Liver (tissue), 8 donors: ENCODE measurements at regions not wholly inside any gene's neighbourhood (a gene's known extent, or its start where the extent isn't known, plus 50 kb on each side); places are given as distances from the start of the nearest gene placed in this dataset.

Experiments used
- DNase-seq: peaks from one replicate; pipeline ENCODE4 v3.0.0-alpha.2; 2017; ENCODE audit warnings: low spot score
- H3K27ac ChIP-seq, 2 donors: one replicate each; pipeline ENCODE4 v1.7.0; 2013; ENCODE audit warnings: inconsistent platforms in 2 of 2, low read length in 2 of 2, control low read depth in 1 of 2, low read depth in 1 of 2, mild to moderate bottlenecking in 1 of 2
- H3K27me3 ChIP-seq, 4 donors: one replicate each; pipeline versions ENCODE4 v1.6.1 to v1.7.0; 2013; ENCODE audit warnings: low read length in 3 of 4, inconsistent platforms in 1 of 4, mild to moderate bottlenecking in 1 of 4, moderate library complexity in 1 of 4; ENCODE audit not compliant: control insufficient read depth in 4 of 4, insufficient read depth in 4 of 4
- H3K36me3 ChIP-seq, 4 donors: one replicate each; pipeline versions ENCODE4 v1.6.1 to v1.7.0; 2013; ENCODE audit warnings: low read length in 3 of 4, mild to moderate bottlenecking in 3 of 4, low read depth in 1 of 4, moderate library complexity in 1 of 4; ENCODE audit not compliant: control insufficient read depth in 4 of 4, insufficient read depth in 3 of 4
- H3K4me1 ChIP-seq, 4 donors: one replicate each; pipeline versions ENCODE4 v1.6.1 to v1.7.0; 2013; ENCODE audit warnings: low read length in 3 of 4, mild to moderate bottlenecking in 3 of 4, moderate library complexity in 1 of 4; ENCODE audit not compliant: control insufficient read depth in 4 of 4, insufficient read depth in 4 of 4
- H3K4me3 ChIP-seq, 3 donors: one replicate each; pipeline versions ENCODE4 v1.6.1 to v1.7.0; 2013; ENCODE audit warnings: low read length in 3 of 3, control low read depth in 1 of 3, low read depth in 1 of 3, mild to moderate bottlenecking in 1 of 3
- H3K9ac ChIP-seq, 2 donors: one replicate each; pipeline ENCODE4 v1.7.0; 2013; ENCODE audit warnings: low read length in 2 of 2, mild to moderate bottlenecking in 2 of 2, moderate library complexity in 2 of 2, control low read depth in 1 of 2, low read depth in 1 of 2
- H3K9me3 ChIP-seq, 4 donors: one replicate each; pipeline versions ENCODE4 v1.6.1 to v1.7.0; 2013; ENCODE audit warnings: low read length in 3 of 4; ENCODE audit not compliant: control insufficient read depth in 4 of 4
- ATF3 ChIP-seq: IDR thresholded peaks from 2 replicates; pipeline ENCODE4 v1.6.1; 2016; ENCODE audit warnings: antibody characterized with exemption
- CTCF ChIP-seq: fragments of 150-350 bp; IDR thresholded peaks from 2 replicates; pipeline ENCODE4 v1.5.1; 2017; ENCODE audit warnings: improper control_type of control experiment, low read depth, low read length; ENCODE audit not compliant: missing input control
- EGR1 ChIP-seq, 2 donors: IDR thresholded peaks; 2 replicates each; pipeline ENCODE4 v1.6.1; 2016 to 2018; ENCODE audit warnings: antibody characterized with exemption in 2 of 2, low read depth in 2 of 2
- FOXA1 ChIP-seq: IDR thresholded peaks from 2 replicates; pipeline ENCODE4 v1.6.1; 2016; ENCODE audit warnings: antibody characterized with exemption
- FOXA2 ChIP-seq: IDR thresholded peaks from 2 replicates; pipeline ENCODE4 v1.6.1; 2016; ENCODE audit warnings: antibody characterized with exemption
- GABPA ChIP-seq, 2 donors: IDR thresholded peaks in 1 of 2; conservative IDR thresholded peaks in 1 of 2; 2 replicates each; pipeline ENCODE4 v1.6.1; 2016; ENCODE audit warnings: antibody characterized with exemption in 2 of 2, mild to moderate bottlenecking in 1 of 2, moderate library complexity in 1 of 2
- HNF4A ChIP-seq, 2 donors: conservative IDR thresholded peaks; 2 replicates each; pipeline ENCODE4 v1.6.1; 2016; ENCODE audit warnings: antibody characterized with exemption in 2 of 2, mild to moderate bottlenecking in 2 of 2
- HNF4G ChIP-seq: IDR thresholded peaks from 2 replicates; pipeline ENCODE4 v1.6.1; 2016; ENCODE audit warnings: antibody characterized with exemption
- JUND ChIP-seq, 2 donors: IDR thresholded peaks; 2 replicates each; pipeline ENCODE4 v1.6.1; 2016; ENCODE audit warnings: antibody characterized with exemption in 2 of 2
- MAX ChIP-seq: IDR thresholded peaks from 2 replicates; pipeline ENCODE4 v1.6.1; 2016; ENCODE audit warnings: antibody characterized with exemption
- NR2F2 ChIP-seq: IDR thresholded peaks from 2 replicates; pipeline ENCODE4 v1.6.1; 2016; ENCODE audit warnings: antibody characterized with exemption
- RAD21 ChIP-seq, 2 donors: IDR thresholded peaks; 2 replicates each; pipeline ENCODE4 v1.6.1; 2016; ENCODE audit warnings: antibody characterized with exemption in 2 of 2, mild to moderate bottlenecking in 2 of 2
- REST ChIP-seq: IDR thresholded peaks from 2 replicates; pipeline ENCODE4 v1.6.1; 2016; ENCODE audit warnings: antibody characterized with exemption, mild to moderate bottlenecking
- RXRA ChIP-seq, 2 donors: IDR thresholded peaks; 2 replicates each; pipeline ENCODE4 v1.6.1; 2017 to 2018; ENCODE audit warnings: antibody characterized with exemption in 2 of 2, mild to moderate bottlenecking in 1 of 2
- SP1 ChIP-seq: IDR thresholded peaks from 2 replicates; pipeline ENCODE4 v1.6.1; 2018; ENCODE audit warnings: antibody characterized with exemption, mild to moderate bottlenecking
- TAF1 ChIP-seq: conservative IDR thresholded peaks from 2 replicates; pipeline ENCODE4 v1.6.1; 2016; ENCODE audit warnings: antibody characterized with exemption, mild to moderate bottlenecking
- YY1 ChIP-seq: IDR thresholded peaks from 2 replicates; pipeline ENCODE4 v1.6.1; 2016; ENCODE audit warnings: antibody characterized with exemption, mild to moderate bottlenecking
- ZBTB33 ChIP-seq: IDR thresholded peaks from 2 replicates; pipeline ENCODE4 v1.6.1; 2016; ENCODE audit warnings: antibody characterized with exemption
- WGBS: extraction: QIAGEN DNeasy Blood & Tissue Kit; methylation state at CpG from one replicate; pipeline ENCODE4 v1.1.7; 2013; 5-methylcytosine and 5-hydroxymethylcytosine counted together
- donor health status: healthy.
- donor health status: healthy.
- donor health status: healthy.
- donor health status: healthy.
- donor health status: healthy.

- no peak for TF ChIP-seq REST
- TF ChIP-seq FOXA1: no peak
- TF ChIP-seq RAD21 (IDR thresholded peaks at IDR 0.05): no peak
- TF ChIP-seq FOXA2: no peak
- TF ChIP-seq RXRA (IDR thresholded peaks at IDR 0.05): no peak
Observed at GRCh38 chr2:120421126-120421829, 75.3 kb downstream of the INHBB start (continued).

GRCh38 chr2:120421830-120422175 lies 75.9 kb downstream of the INHBB start:
- Histone ChIP-seq H3K4me1 (no peaks in the 10 kb centered on the region), H3K9ac (no peak overlapping the region), H3K36me3 (no peaks in the 10 kb centered on the region), H3K4me3 (no peak overlapping the region), H3K27me3 (no peaks in the 10 kb centered on the region), H3K27ac (no peak overlapping the region), H3K9me3 (no peaks in the 10 kb centered on the region)
- no peak for TF ChIP-seq RAD21 (IDR thresholded peaks at IDR 0.05)
- no peak for TF ChIP-seq REST
- no peak for TF ChIP-seq HNF4G
- TF ChIP-seq EGR1 (IDR thresholded peaks at IDR 0.05; ENCODE audit: low read depth in 2 of 2): no peak
- TF ChIP-seq MAX: no peak
- TF ChIP-seq ATF3: no peak
- TF ChIP-seq CTCF: no peak
- no peak for TF ChIP-seq YY1
- no peak for TF ChIP-seq GABPA (IDR thresholded peaks at IDR 0.05 in 1 of 2, conservative IDR thresholded peaks at IDR 0.05 in 1 of 2)
- TF ChIP-seq RXRA (IDR thresholded peaks at IDR 0.05): no peak
- TF ChIP-seq SP1: no peak
- TF ChIP-seq FOXA2: no peak
- no peak for TF ChIP-seq JUND (IDR thresholded peaks at IDR 0.05)
- no peak for TF ChIP-seq TAF1
- TF ChIP-seq FOXA1: no peak
- no peak for TF ChIP-seq HNF4A (conservative IDR thresholded peaks at IDR 0.05)
- TF ChIP-seq ZBTB33: no peak
- TF ChIP-seq NR2F2: no peak
- no peak for DNase-seq
- 64% methylated on average over 7 of the region's 7 CpGs for WGBS
